Epithelial cell of proximal tubule (primary cell): ENCODE measurements at regions not wholly inside any gene's neighbourhood (a gene's known extent, or its start where the extent isn't known, plus 50 kb on each side); places are given as distances from the start of the nearest gene placed in this dataset.
A peak's percentile ranks its signal among the peaks of the same experiment; 100 is the strongest.

Experiments
- DNase-seq: peaks from one replicate; pipeline ENCODE4 v3.0.0-alpha.2; 2011; ENCODE audit warnings: low read depth
- H3K4me3 ChIP-seq: 2 replicates; pipeline ENCODE4 v1.5.1; 2011; ENCODE audit warnings: low read depth, mild to moderate bottlenecking, low read length
- CTCF ChIP-seq: conservative IDR thresholded peaks from 2 replicates; pipeline ENCODE4 v1.5.1; 2012; ENCODE audit warnings: low read depth, mild to moderate bottlenecking, low read length

GRCh38 chr4:82046796-82047195 lies 327.0 kb downstream of the HNRNPD start:
- TF ChIP-seq CTCF, result no peak
- no peak for DNase-seq
- H3K4me3 ChIP-seq, result no peak overlapping the region

GRCh38 chr4:82045267-82045666 lies 328.5 kb downstream of the HNRNPD start:
- DNase-seq, result no peak
- TF ChIP-seq CTCF, result no peak
- H3K4me3 ChIP-seq, result no peak overlapping the region

- no peak for TF ChIP-seq CTCF
- H3K4me3 ChIP-seq, result peak overlapping the region; percentile 62
- DNase-seq, result no peak
Measured at GRCh38 chr4:82044141-82044993, 329.4 kb downstream of the HNRNPD start.

- H3K4me3 ChIP-seq, result peak overlapping the region; percentile 62
- no peak for TF ChIP-seq CTCF
- no peak for DNase-seq
Measured at GRCh38 chr4:82043809-82044137, 330.0 kb downstream of the HNRNPD start.

GRCh38 chr4:82043081-82043808 lies 330.5 kb downstream of the HNRNPD start:
- DNase-seq, result no peak
- peak overlapping the region; percentile 62 for H3K4me3 ChIP-seq
- no peak for TF ChIP-seq CTCF

GRCh38 chr4:82042042-82042441 lies 331.7 kb downstream of the HNRNPD start:
- H3K4me3 ChIP-seq, result no peak overlapping the region
- TF ChIP-seq CTCF, result no peak
- DNase-seq, result no peak
